Endodermal cell (in vitro differentiated cells): ENCODE measurements at regions not wholly inside any gene's neighbourhood (a gene's known extent, or its start where the extent isn't known, plus 50 kb on each side); places are given as distances from the start of the nearest gene placed in this dataset.

Experiments used
- DNase-seq: peaks from one replicate; pipeline ENCODE4 v3.0.0-alpha.2; 2017
- H3K27ac ChIP-seq: 2 replicates; pipeline ENCODE4 v1.5.1; 2013; ENCODE audit warnings: mild to moderate bottlenecking, low read depth, low read length, moderate library complexity
- H3K27me3 ChIP-seq: 2 replicates; pipeline ENCODE4 v1.6.1; 2013; ENCODE audit warnings: mild to moderate bottlenecking, low read length, moderate library complexity; ENCODE audit not compliant: insufficient read depth, control insufficient read depth, poor library complexity, severe bottlenecking
- H3K36me3 ChIP-seq: 2 replicates; pipeline ENCODE4 v1.7.0; 2013; ENCODE audit warnings: mild to moderate bottlenecking, low read length, moderate library complexity; ENCODE audit not compliant: control insufficient read depth, insufficient read depth
- H3K4me1 ChIP-seq: one replicate; pipeline ENCODE4 v1.7.0; 2013; ENCODE audit warnings: low read length; ENCODE audit not compliant: control insufficient read depth, insufficient read depth
- H3K4me3 ChIP-seq: 2 replicates; pipeline ENCODE4 v1.5.1; 2013; ENCODE audit warnings: mild to moderate bottlenecking, low read length, moderate library complexity
- H3K9ac ChIP-seq: 2 replicates; pipeline ENCODE4 v1.6.1; 2013; ENCODE audit warnings: mild to moderate bottlenecking, low read length, moderate library complexity; ENCODE audit not compliant: poor library complexity, severe bottlenecking; ENCODE audit errors: extremely low read depth
- H3K9me3 ChIP-seq: 2 replicates; pipeline ENCODE4 v1.6.1; 2013; ENCODE audit warnings: mild to moderate bottlenecking, low read length, moderate library complexity; ENCODE audit not compliant: control insufficient read depth
- H3K27ac Mint-ChIP-seq: 2 replicates; pipeline ENCODE4 v1.8.0; 2020; ENCODE audit warnings: mixed read lengths
- H3K27me3 Mint-ChIP-seq: 2 replicates; pipeline ENCODE4 v1.8.0; 2021; ENCODE audit warnings: mild to moderate bottlenecking, mixed read lengths; ENCODE audit not compliant: insufficient read depth
- H3K36me3 Mint-ChIP-seq: 2 replicates; pipeline ENCODE4 v1.8.0; 2020; ENCODE audit warnings: low read depth, mixed read lengths
- H3K4me1 Mint-ChIP-seq: 2 replicates; pipeline ENCODE4 v1.8.0; 2020; ENCODE audit warnings: mixed read lengths
- H3K4me3 Mint-ChIP-seq: 2 replicates; pipeline ENCODE4 v1.8.0; 2020; ENCODE audit warnings: mild to moderate bottlenecking, moderate library complexity, mixed read lengths
- H3K9me3 Mint-ChIP-seq: 2 replicates; pipeline ENCODE4 v1.8.0; 2020; ENCODE audit warnings: mild to moderate bottlenecking, mixed read lengths
- CTCF ChIP-seq: fragments of 200-600 bp; sonication (generic); conservative IDR thresholded peaks from 2 replicates; pipeline ENCODE4 v1.5.0; 2021; ENCODE audit warnings: antibody characterized with exemption, mild to moderate bottlenecking
- WGBS, 2 experiments: methylation state at CpG; one replicate each; pipeline versions ENCODE4 v1.1.5 to v1.1.7; 2013; ENCODE audit warnings: missing lambda C conversion rate in 2 of 2, mixed read lengths in 1 of 2; ENCODE audit not compliant: insufficient coverage in 1 of 2, insufficient read length in 1 of 2; 5-methylcytosine and 5-hydroxymethylcytosine counted together

GRCh38 chr15:70151462-70151861, 53.7 kb upstream of the TLE3 start:
- Histone ChIP-seq H3K36me3 (no peaks in the 10 kb centered on the region), H3K27ac (no peak overlapping the region), H3K4me1 (peaks cover 15% of the 10 kb centered on the region), H3K4me3 (no peak overlapping the region), H3K9ac (no peak overlapping the region), H3K27me3 (peaks cover 80% of the 10 kb centered on the region), H3K9me3 (no peaks in the 10 kb centered on the region)
- TF ChIP-seq CTCF, result no peak
- Mint-ChIP-seq H3K27ac (no peak overlapping the region), H3K4me1 (peaks cover 34% of the 10 kb centered on the region), H3K36me3 (no peaks in the 10 kb centered on the region), H3K4me3 (no peak overlapping the region), H3K27me3 (peaks cover 83% of the 10 kb centered on the region), H3K9me3 (no peaks in the 10 kb centered on the region)
- DNase-seq, result no peak
- WGBS, 2 experiments, result 85 to 91% methylated on average over 2 to 4 of the region's 4 CpGs

- Histone ChIP-seq H3K27ac (no peak overlapping the region), H3K4me3 (no peak overlapping the region), H3K36me3 (no peaks in the 10 kb centered on the region), H3K9me3 (no peaks in the 10 kb centered on the region), H3K27me3 (peaks cover 78% of the 10 kb centered on the region), H3K9ac (no peak overlapping the region), H3K4me1 (peaks cover 15% of the 10 kb centered on the region)
- no peaks in the 10 kb centered on the region for H3K36me3 Mint-ChIP-seq
- H3K4me3 Mint-ChIP-seq, result no peak overlapping the region
- DNase-seq, result no peak
- no peak for TF ChIP-seq CTCF
- no peaks in the 10 kb centered on the region for H3K9me3 Mint-ChIP-seq
- H3K27me3 Mint-ChIP-seq, result peaks cover 82% of the 10 kb centered on the region
- 73 to 90% methylated on average over 2 of the region's 2 CpGs for WGBS, 2 experiments
- H3K4me1 Mint-ChIP-seq, result peaks cover 34% of the 10 kb centered on the region
- H3K27ac Mint-ChIP-seq, result no peak overlapping the region
These were observed 53.3 kb upstream of the TLE3 start for GRCh38 chr15:70151003-70151402.

- H3K27me3 Mint-ChIP-seq, result peaks cover 77% of the 10 kb centered on the region
These were observed 52.7 kb upstream of the TLE3 start for GRCh38 chr15:70150405-70150747.

More at GRCh38 chr15:70150405-70150747, 52.7 kb upstream of the TLE3 start:
- H3K9me3 ChIP-seq, result no peaks in the 10 kb centered on the region
- peaks cover 77% of the 10 kb centered on the region for H3K27me3 ChIP-seq
- Mint-ChIP-seq H3K9me3 (no peaks in the 10 kb centered on the region), H3K4me1 (peaks cover 37% of the 10 kb centered on the region), H3K27ac (no peak overlapping the region), H3K36me3 (no peaks in the 10 kb centered on the region), H3K4me3 (no peak overlapping the region)
- peaks cover 15% of the 10 kb centered on the region for H3K4me1 ChIP-seq
- no peaks in the 10 kb centered on the region for H3K36me3 ChIP-seq
- H3K9ac ChIP-seq, result no peak overlapping the region
- DNase-seq, result no peak
- no peak overlapping the region for H3K4me3 ChIP-seq
- H3K27ac ChIP-seq, result no peak overlapping the region
- no peak for TF ChIP-seq CTCF
